GM12878 (cell line): ENCODE measurements at regions not wholly inside any gene's neighbourhood (a gene's known extent, or its start where the extent isn't known, plus 50 kb on each side); places are given as distances from the start of the nearest gene placed in this dataset.

Experiments
- EGR1 ChIP-seq, 2 experiments: IDR thresholded peaks; 1 replicate in 1 of 2; 2 replicates in 1 of 2; pipeline ENCODE4 v1.6.1; 2011 to 2012; ENCODE audit warnings: low read depth in 2 of 2, low read length in 2 of 2, borderline replicate concordance in 1 of 2, mild to moderate bottlenecking in 1 of 2, moderate library complexity in 1 of 2
- EP300 ChIP-seq, 2 experiments: fragments of 150-350 bp in 1 of 2; IDR thresholded peaks; 2 replicates each; pipeline ENCODE4 v1.6.1; 2011 to 2012; ENCODE audit warnings: low read depth in 2 of 2, low read length in 2 of 2, borderline replicate concordance in 1 of 2, improper control_type of control experiment in 1 of 2, inconsistent platforms in 1 of 2; ENCODE audit not compliant: control insufficient read depth in 1 of 2
- ETV6 ChIP-seq, 2 experiments: fragments of 450-650 bp in 1 of 2; IDR thresholded peaks in 1 of 2; conservative IDR thresholded peaks in 1 of 2; 2 replicates each; pipeline ENCODE4 v1.6.1; 2014; ENCODE audit warnings: antibody characterized with exemption in 1 of 2, borderline replicate concordance in 1 of 2, low read depth in 1 of 2, mild to moderate bottlenecking in 1 of 2, moderate library complexity in 1 of 2
- IKZF1 ChIP-seq: fragments of 450-650 bp; conservative IDR thresholded peaks from 2 replicates; pipeline ENCODE4 v1.6.1; 2017; ENCODE audit warnings: antibody characterized with exemption, mild to moderate bottlenecking
- JUNB ChIP-seq: IDR thresholded peaks from 2 replicates; pipeline ENCODE4 v1.6.1; 2016; ENCODE audit warnings: antibody characterized with exemption, mild to moderate bottlenecking
- MYC ChIP-seq: IDR thresholded peaks from 2 replicates; pipeline ENCODE4 v1.6.1; 2011; ENCODE audit warnings: mild to moderate bottlenecking, low read length, moderate library complexity, inconsistent platforms; ENCODE audit not compliant: insufficient read depth, insufficient replicate concordance, insufficient read length, severe bottlenecking
- POLR2AphosphoS2 ChIP-seq: IDR thresholded peaks from 2 replicates; pipeline ENCODE4 v1.6.1; 2011; ENCODE audit warnings: low read depth, mild to moderate bottlenecking, low read length, improper control_type of control experiment, moderate library complexity
- RAD21 ChIP-seq: IDR thresholded peaks from 2 replicates; pipeline ENCODE4 v1.6.1; 2011; ENCODE audit warnings: mild to moderate bottlenecking, low read depth, low read length, moderate library complexity; ENCODE audit not compliant: insufficient read depth
- YY1 ChIP-seq: IDR thresholded peaks from 2 replicates; pipeline ENCODE4 v1.6.1; 2011; ENCODE audit warnings: low read depth, mild to moderate bottlenecking, low read length
- TF ChIP-seq, protein P1 (sequence below): IDR thresholded peaks from 2 replicates; pipeline ENCODE4 v1.6.1; 2012; ENCODE audit warnings: low read length, inconsistent platforms

- no peak for TF ChIP-seq YY1
- no peak for TF ChIP-seq ETV6 (conservative IDR thresholded peaks at IDR 0.05 in 1 of 2, IDR thresholded peaks at IDR 0.05 in 1 of 2; ENCODE audit: borderline replicate concordance in 1 of 2, low read depth in 1 of 2)
- TF ChIP-seq IKZF1: no peak
- TF ChIP-seq, protein P1, sequence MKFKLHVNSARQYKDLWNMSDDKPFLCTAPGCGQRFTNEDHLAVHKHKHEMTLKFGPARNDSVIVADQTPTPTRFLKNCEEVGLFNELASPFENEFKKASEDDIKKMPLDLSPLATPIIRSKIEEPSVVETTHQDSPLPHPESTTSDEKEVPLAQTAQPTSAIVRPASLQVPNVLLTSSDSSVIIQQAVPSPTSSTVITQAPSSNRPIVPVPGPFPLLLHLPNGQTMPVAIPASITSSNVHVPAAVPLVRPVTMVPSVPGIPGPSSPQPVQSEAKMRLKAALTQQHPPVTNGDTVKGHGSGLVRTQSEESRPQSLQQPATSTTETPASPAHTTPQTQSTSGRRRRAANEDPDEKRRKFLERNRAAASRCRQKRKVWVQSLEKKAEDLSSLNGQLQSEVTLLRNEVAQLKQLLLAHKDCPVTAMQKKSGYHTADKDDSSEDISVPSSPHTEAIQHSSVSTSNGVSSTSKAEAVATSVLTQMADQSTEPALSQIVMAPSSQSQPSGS: no peak
- TF ChIP-seq RAD21: no peak
- TF ChIP-seq EGR1 (IDR thresholded peaks at IDR 0.05; ENCODE audit: borderline replicate concordance in 1 of 2, low read depth in 2 of 2, low read length in 2 of 2): no peak
- no peak for TF ChIP-seq POLR2AphosphoS2
- no peak for TF ChIP-seq MYC
- TF ChIP-seq EP300 (IDR thresholded peaks at IDR 0.05; ENCODE audit: borderline replicate concordance in 1 of 2, control insufficient read depth in 1 of 2, low read depth in 2 of 2, low read length in 2 of 2): no peak
- no peak for TF ChIP-seq JUNB
Observed at GRCh38 chr18:67778016-67778415, 261.5 kb upstream of the DSEL start.
